Ovary (tissue), 7 donors: ENCODE measurements at regions not wholly inside any gene's neighbourhood (a gene's known extent, or its start where the extent isn't known, plus 50 kb on each side); places are given as distances from the start of the nearest gene placed in this dataset.

Experiments
- DNase-seq, 5 donors: peaks; one replicate each; pipeline ENCODE4 v3.0.0-alpha.2; 2019 to 2020
- H3K27ac ChIP-seq, 2 donors: fragments of 200-600 bp; one replicate each; pipeline versions ENCODE4 v1.5.1 to v1.8.0; 2019 to 2022
- H3K27me3 ChIP-seq: fragments of 200-600 bp; one replicate; pipeline ENCODE4 v1.8.0; 2022
- H3K36me3 ChIP-seq: fragments of 200-600 bp; sonication (generic); one replicate; pipeline ENCODE4 v1.5.1; 2019
- H3K4me1 ChIP-seq: one replicate; pipeline ENCODE4 v1.8.1; 2013; ENCODE audit warnings: mild to moderate bottlenecking, moderate library complexity; ENCODE audit not compliant: insufficient read depth
- H3K4me3 ChIP-seq: fragments of 200-600 bp; sonication (generic); one replicate; pipeline ENCODE4 v1.5.1; 2017
- H3K9me3 ChIP-seq, 2 donors: fragments of 200-600 bp in 1 of 2; sonication (generic) in 1 of 2; one replicate each; pipeline versions ENCODE4 v1.5.1 to v1.8.1; 2013 to 2019; ENCODE audit warnings: mild to moderate bottlenecking in 1 of 2, moderate library complexity in 1 of 2
- CTCF ChIP-seq, 3 donors: fragments of 450-650 bp in 2 of 3; fragments of 200-600 bp in 1 of 3; IDR thresholded peaks; one replicate each; pipeline versions ENCODE4 v1.5.1 to v1.8.0; 2016 to 2022; ENCODE audit warnings: antibody characterized with exemption in 3 of 3, mild to moderate bottlenecking in 1 of 3
- EP300 ChIP-seq: sonication (generic); formaldehyde crosslinking; IDR thresholded peaks from one replicate; pipeline ENCODE4 v1.6.1; 2017; ENCODE audit warnings: antibody characterized with exemption
- POLR2A ChIP-seq: fragments of 450-650 bp; IDR thresholded peaks from one replicate; pipeline ENCODE4 v1.6.1; 2017; ENCODE audit warnings: antibody characterized with exemption, mild to moderate bottlenecking, moderate library complexity
- WGBS, 3 donors: extraction: QIAGEN DNeasy Blood & Tissue Kit in 1 of 3; methylation state at CpG; one replicate each; pipeline versions ENCODE4 v1.1.5 to v1.1.7; 2013 to 2017; 5-methylcytosine and 5-hydroxymethylcytosine counted together
- intact Hi-C, 4 donors: fragments of 100-400 bp; cut with DNase I; formaldehyde crosslinking; loops; one replicate each; pipeline versions ENCODE4 v1.11.0 to v1.15.1; 2022 to 2023
- donor health status: DM: no; HTN: no; CAD: no; lungs with moderate emphysema.
- donor health status: DM: no; HTN: no; CAD: no.
- donor health status: Bipolar disorder and iron deficiency.
- donor health status: DM: no; HTN: no; CAD: no.
- donor health status: DM: yes; HTN: yes; CAD: no.

GRCh38 chr15:37870711-37871110 lies 63.7 kb upstream of the TMCO5A start:
- H3K27ac ChIP-seq: no peak overlapping the region
- no peak for DNase-seq
- no peaks in the 10 kb centered on the region for H3K36me3 ChIP-seq
- H3K9me3 ChIP-seq: no peaks in the 10 kb centered on the region
- TF ChIP-seq CTCF (IDR thresholded peaks at IDR 0.05) (no peak), POLR2A (no peak), EP300 (no peak)
- no peak overlapping the region for H3K4me3 ChIP-seq
- no peaks in the 10 kb centered on the region for H3K4me1 ChIP-seq
- no peaks in the 10 kb centered on the region for H3K27me3 ChIP-seq
- intact Hi-C loops: no loop called here

- Histone ChIP-seq H3K9me3 (no peaks in the 10 kb centered on the region), H3K4me1 (no peaks in the 10 kb centered on the region), H3K27ac (no peak overlapping the region), H3K4me3 (no peak overlapping the region), H3K27me3 (no peaks in the 10 kb centered on the region), H3K36me3 (no peaks in the 10 kb centered on the region)
- DNase-seq: no peak
- TF ChIP-seq EP300: no peak
- TF ChIP-seq POLR2A: no peak
- TF ChIP-seq CTCF (IDR thresholded peaks at IDR 0.05): no peak
- 11 to 19% (median 16%) methylated on average over 9 of the region's 9 CpGs for WGBS, 3 donors
- intact Hi-C loops: no loop called here
Measured at GRCh38 chr15:37872661-37873060, 61.8 kb upstream of the TMCO5A start.

- H3K4me3 ChIP-seq: no peak overlapping the region
- no peaks in the 10 kb centered on the region for H3K36me3 ChIP-seq
- DNase-seq: no peak
- WGBS, 3 donors: 34 to 58% (median 40%) methylated on average over 3 of the region's 3 CpGs
- intact Hi-C loops: no loop called here
- H3K27ac ChIP-seq: no peak overlapping the region
- TF ChIP-seq POLR2A: no peak
- no peak for TF ChIP-seq CTCF (IDR thresholded peaks at IDR 0.05)
- TF ChIP-seq EP300: no peak
- H3K4me1 ChIP-seq: no peaks in the 10 kb centered on the region
- H3K27me3 ChIP-seq: no peaks in the 10 kb centered on the region
- no peaks in the 10 kb centered on the region for H3K9me3 ChIP-seq
Measured at GRCh38 chr15:37873336-37873735, 61.1 kb upstream of the TMCO5A start.

- no peaks in the 10 kb centered on the region for H3K27me3 ChIP-seq
- no peaks in the 10 kb centered on the region for H3K36me3 ChIP-seq
- no peaks in the 10 kb centered on the region for H3K4me1 ChIP-seq
- intact Hi-C loops: no loop called here
- no peak overlapping the region for H3K27ac ChIP-seq
- DNase-seq: no peak
- H3K9me3 ChIP-seq: no peaks in the 10 kb centered on the region
- TF ChIP-seq POLR2A (no peak), CTCF (IDR thresholded peaks at IDR 0.05) (no peak), EP300 (no peak)
- H3K4me3 ChIP-seq: no peak overlapping the region
- 83 to 90% (median 84%) methylated on average over 3 of the region's 3 CpGs for WGBS, 3 donors
Measured at GRCh38 chr15:37876900-37877299, 57.5 kb upstream of the TMCO5A start.
